ENCODE measurements at regions not wholly inside any gene's neighbourhood (a gene's known extent, or its start where the extent isn't known, plus 50 kb on each side); places are given as distances from the start of the nearest gene placed in this dataset.

- H3K36me3 ChIP-seq (ENCODE audit: insufficient read depth): no peaks in the 10 kb centered on the region
- Mint-ChIP-seq H3K4me3 (no peak overlapping the region), H3K9me3 (no peaks in the 10 kb centered on the region), H3K4me1 (peaks cover 2% of the 10 kb centered on the region; the same call in 2 of the 3 replicates), H3K27ac (no peak overlapping the region), H3K36me3 (ENCODE audit: low read depth) (no peaks in the 10 kb centered on the region), H3K27me3 (ENCODE audit: insufficient read depth, low read depth, poor library complexity) (peaks cover 1% of the 10 kb centered on the region)
- H3K4me3 ChIP-seq: no peak overlapping the region
- DNase-seq (ENCODE audit: low spot score): no peak
- no peak overlapping the region for H2AFZ ChIP-seq
- peaks cover 14% of the 10 kb centered on the region for H3K9me2 ChIP-seq (ENCODE audit: insufficient read depth)
- no peak overlapping the region for H3K27ac ChIP-seq (ENCODE audit: low read depth)
- TF ChIP-seq CREB1 (CRISPR knock-in tag; IDR thresholded peaks at IDR 0.05; ENCODE audit: low read depth) (no peak), EZH2 (IDR thresholded peaks at IDR 0.05; ENCODE audit: low read depth, unreplicated experiment) (no peak), NANOG (IDR thresholded peaks at IDR 0.05; ENCODE audit: borderline replicate concordance) (no peak), ZNF114 (CRISPR knock-in tag; IDR thresholded peaks at IDR 0.05) (no peak), EZH2phosphoT487 (IDR thresholded peaks at IDR 0.05; ENCODE audit: unreplicated experiment) (no peak), CTCF (conservative IDR thresholded peaks at IDR 0.05; ENCODE audit: low read depth in 2 of 2) (no peak), JUNB (IDR thresholded peaks at IDR 0.05; ENCODE audit: unreplicated experiment) (no peak), ZNF331 (CRISPR knock-in tag; IDR thresholded peaks at IDR 0.05; ENCODE audit: low read depth) (no peak), STAT1 (IDR thresholded peaks at IDR 0.05; ENCODE audit: unreplicated experiment) (no peak), POLR2AphosphoS5 (IDR thresholded peaks at IDR 0.05; ENCODE audit: low read depth) (no peak), REST (IDR thresholded peaks at IDR 0.05; ENCODE audit: unreplicated experiment) (no peak)
- TF ChIP-seq, protein P1, sequence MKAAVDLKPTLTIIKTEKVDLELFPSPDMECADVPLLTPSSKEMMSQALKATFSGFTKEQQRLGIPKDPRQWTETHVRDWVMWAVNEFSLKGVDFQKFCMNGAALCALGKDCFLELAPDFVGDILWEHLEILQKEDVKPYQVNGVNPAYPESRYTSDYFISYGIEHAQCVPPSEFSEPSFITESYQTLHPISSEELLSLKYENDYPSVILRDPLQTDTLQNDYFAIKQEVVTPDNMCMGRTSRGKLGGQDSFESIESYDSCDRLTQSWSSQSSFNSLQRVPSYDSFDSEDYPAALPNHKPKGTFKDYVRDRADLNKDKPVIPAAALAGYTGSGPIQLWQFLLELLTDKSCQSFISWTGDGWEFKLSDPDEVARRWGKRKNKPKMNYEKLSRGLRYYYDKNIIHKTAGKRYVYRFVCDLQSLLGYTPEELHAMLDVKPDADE (IDR thresholded peaks at IDR 0.05): no peak
- TF ChIP-seq, protein P2, sequence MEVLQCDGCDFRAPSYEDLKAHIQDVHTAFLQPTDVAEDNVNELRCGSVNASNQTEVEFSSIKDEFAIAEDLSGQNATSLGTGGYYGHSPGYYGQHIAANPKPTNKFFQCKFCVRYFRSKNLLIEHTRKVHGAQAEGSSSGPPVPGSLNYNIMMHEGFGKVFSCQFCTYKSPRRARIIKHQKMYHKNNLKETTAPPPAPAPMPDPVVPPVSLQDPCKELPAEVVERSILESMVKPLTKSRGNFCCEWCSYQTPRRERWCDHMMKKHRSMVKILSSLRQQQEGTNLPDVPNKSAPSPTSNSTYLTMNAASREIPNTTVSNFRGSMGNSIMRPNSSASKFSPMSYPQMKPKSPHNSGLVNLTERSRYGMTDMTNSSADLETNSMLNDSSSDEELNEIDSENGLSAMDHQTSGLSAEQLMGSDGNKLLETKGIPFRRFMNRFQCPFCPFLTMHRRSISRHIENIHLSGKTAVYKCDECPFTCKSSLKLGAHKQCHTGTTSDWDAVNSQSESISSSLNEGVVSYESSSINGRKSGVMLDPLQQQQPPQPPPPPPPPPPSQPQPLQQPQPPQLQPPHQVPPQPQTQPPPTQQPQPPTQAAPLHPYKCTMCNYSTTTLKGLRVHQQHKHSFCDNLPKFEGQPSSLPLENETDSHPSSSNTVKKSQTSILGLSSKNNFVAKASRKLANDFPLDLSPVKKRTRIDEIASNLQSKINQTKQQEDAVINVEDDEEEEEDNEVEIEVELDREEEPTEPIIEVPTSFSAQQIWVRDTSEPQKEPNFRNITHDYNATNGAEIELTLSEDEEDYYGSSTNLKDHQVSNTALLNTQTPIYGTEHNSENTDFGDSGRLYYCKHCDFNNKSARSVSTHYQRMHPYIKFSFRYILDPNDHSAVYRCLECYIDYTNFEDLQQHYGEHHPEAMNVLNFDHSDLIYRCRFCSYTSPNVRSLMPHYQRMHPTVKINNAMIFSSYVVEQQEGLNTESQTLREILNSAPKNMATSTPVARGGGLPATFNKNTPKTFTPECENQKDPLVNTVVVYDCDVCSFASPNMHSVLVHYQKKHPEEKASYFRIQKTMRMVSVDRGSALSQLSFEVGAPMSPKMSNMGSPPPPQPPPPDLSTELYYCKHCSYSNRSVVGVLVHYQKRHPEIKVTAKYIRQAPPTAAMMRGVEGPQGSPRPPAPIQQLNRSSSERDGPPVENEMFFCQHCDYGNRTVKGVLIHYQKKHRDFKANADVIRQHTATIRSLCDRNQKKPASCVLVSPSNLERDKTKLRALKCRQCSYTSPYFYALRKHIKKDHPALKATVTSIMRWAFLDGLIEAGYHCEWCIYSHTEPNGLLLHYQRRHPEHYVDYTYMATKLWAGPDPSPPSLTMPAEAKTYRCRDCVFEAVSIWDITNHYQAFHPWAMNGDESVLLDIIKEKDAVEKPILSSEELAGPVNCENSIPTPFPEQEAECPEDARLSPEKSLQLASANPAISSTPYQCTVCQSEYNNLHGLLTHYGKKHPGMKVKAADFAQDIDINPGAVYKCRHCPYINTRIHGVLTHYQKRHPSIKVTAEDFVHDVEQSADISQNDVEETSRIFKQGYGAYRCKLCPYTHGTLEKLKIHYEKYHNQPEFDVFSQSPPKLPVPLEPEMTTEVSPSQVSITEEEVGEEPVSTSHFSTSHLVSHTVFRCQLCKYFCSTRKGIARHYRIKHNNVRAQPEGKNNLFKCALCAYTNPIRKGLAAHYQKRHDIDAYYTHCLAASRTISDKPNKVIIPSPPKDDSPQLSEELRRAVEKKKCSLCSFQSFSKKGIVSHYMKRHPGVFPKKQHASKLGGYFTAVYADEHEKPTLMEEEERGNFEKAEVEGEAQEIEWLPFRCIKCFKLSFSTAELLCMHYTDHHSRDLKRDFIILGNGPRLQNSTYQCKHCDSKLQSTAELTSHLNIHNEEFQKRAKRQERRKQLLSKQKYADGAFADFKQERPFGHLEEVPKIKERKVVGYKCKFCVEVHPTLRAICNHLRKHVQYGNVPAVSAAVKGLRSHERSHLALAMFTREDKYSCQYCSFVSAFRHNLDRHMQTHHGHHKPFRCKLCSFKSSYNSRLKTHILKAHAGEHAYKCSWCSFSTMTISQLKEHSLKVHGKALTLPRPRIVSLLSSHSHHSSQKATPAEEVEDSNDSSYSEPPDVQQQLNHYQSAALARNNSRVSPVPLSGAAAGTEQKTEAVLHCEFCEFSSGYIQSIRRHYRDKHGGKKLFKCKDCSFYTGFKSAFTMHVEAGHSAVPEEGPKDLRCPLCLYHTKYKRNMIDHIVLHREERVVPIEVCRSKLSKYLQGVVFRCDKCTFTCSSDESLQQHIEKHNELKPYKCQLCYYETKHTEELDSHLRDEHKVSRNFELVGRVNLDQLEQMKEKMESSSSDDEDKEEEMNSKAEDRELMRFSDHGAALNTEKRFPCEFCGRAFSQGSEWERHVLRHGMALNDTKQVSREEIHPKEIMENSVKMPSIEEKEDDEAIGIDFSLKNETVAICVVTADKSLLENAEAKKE (CRISPR knock-in tag; IDR thresholded peaks at IDR 0.05): no peak
- H3K79me2 ChIP-seq (replicated peaks; ENCODE audit: insufficient read depth): no peaks in the 10 kb centered on the region
- H3K27me3 ChIP-seq (ENCODE audit: insufficient read depth): no peaks in the 10 kb centered on the region
- H4K20me1 ChIP-seq (replicated peaks; ENCODE audit: insufficient read depth): no peaks in the 10 kb centered on the region
- H3K4me1 ChIP-seq (ENCODE audit: insufficient read depth): no peaks in the 10 kb centered on the region
- H3K4me2 ChIP-seq: no peak overlapping the region
- H3F3A ChIP-seq (replicated peaks; ENCODE audit: low read depth): no peaks in the 10 kb centered on the region
- ATAC-seq: no peak
Observed at GRCh38 chr13:74707291-74707690, 573.1 kb upstream of the KLF12 start.
